ENCODE measurements at regions not wholly inside any gene's neighbourhood (a gene's known extent, or its start where the extent isn't known, plus 50 kb on each side); places are given as distances from the start of the nearest gene placed in this dataset.

GRCh38 chr6:15137086-15137485, 108.8 kb upstream of the JARID2 start:
- H3K27me3 Mint-ChIP-seq (ENCODE audit: unreplicated experiment), result no peaks in the 10 kb centered on the region
- H3K9me3 Mint-ChIP-seq (ENCODE audit: unreplicated experiment), result no peaks in the 10 kb centered on the region
- TF ChIP-seq CTCF (IDR thresholded peaks at IDR 0.05), result no peak
- H3K4me1 Mint-ChIP-seq (ENCODE audit: unreplicated experiment), result no peaks in the 10 kb centered on the region
- no peaks in the 10 kb centered on the region for H3K36me3 Mint-ChIP-seq (ENCODE audit: unreplicated experiment)
- no peak overlapping the region for H3K27ac Mint-ChIP-seq (ENCODE audit: unreplicated experiment)
- DNase-seq (ENCODE audit: extremely low spot score, unreplicated experiment), result no peak
- H3K4me3 Mint-ChIP-seq (ENCODE audit: unreplicated experiment), result no peak overlapping the region

- H3K4me3 Mint-ChIP-seq (ENCODE audit: unreplicated experiment), result no peak overlapping the region
- H3K36me3 Mint-ChIP-seq (ENCODE audit: unreplicated experiment), result no peaks in the 10 kb centered on the region
- no peaks in the 10 kb centered on the region for H3K9me3 Mint-ChIP-seq (ENCODE audit: unreplicated experiment)
- H3K27me3 Mint-ChIP-seq (ENCODE audit: unreplicated experiment), result peaks cover 13% of the 10 kb centered on the region
- TF ChIP-seq CTCF (IDR thresholded peaks at IDR 0.05), result no peak
- peaks cover 1% of the 10 kb centered on the region for H3K4me1 Mint-ChIP-seq (ENCODE audit: unreplicated experiment)
- no peak for DNase-seq (ENCODE audit: extremely low spot score, unreplicated experiment)
- no peak overlapping the region for H3K27ac Mint-ChIP-seq (ENCODE audit: unreplicated experiment)
These were observed 102.8 kb upstream of the JARID2 start for GRCh38 chr6:15143086-15143485.

- Mint-ChIP-seq H3K4me1 (ENCODE audit: unreplicated experiment) (peaks cover 6% of the 10 kb centered on the region), H3K36me3 (ENCODE audit: unreplicated experiment) (no peaks in the 10 kb centered on the region), H3K27me3 (ENCODE audit: unreplicated experiment) (peaks cover 13% of the 10 kb centered on the region), H3K9me3 (ENCODE audit: unreplicated experiment) (no peaks in the 10 kb centered on the region), H3K4me3 (ENCODE audit: unreplicated experiment) (no peak overlapping the region), H3K27ac (ENCODE audit: unreplicated experiment) (no peak overlapping the region)
- no peak for TF ChIP-seq CTCF (IDR thresholded peaks at IDR 0.05)
- DNase-seq (ENCODE audit: extremely low spot score, unreplicated experiment), result no peak
These were observed 102.3 kb upstream of the JARID2 start for GRCh38 chr6:15143540-15143939.

- H3K4me3 Mint-ChIP-seq (ENCODE audit: unreplicated experiment), result no peak overlapping the region
- peaks cover 13% of the 10 kb centered on the region for H3K27me3 Mint-ChIP-seq (ENCODE audit: unreplicated experiment)
- no peaks in the 10 kb centered on the region for H3K36me3 Mint-ChIP-seq (ENCODE audit: unreplicated experiment)
- H3K9me3 Mint-ChIP-seq (ENCODE audit: unreplicated experiment), result no peaks in the 10 kb centered on the region
- peaks cover 10% of the 10 kb centered on the region for H3K4me1 Mint-ChIP-seq (ENCODE audit: unreplicated experiment)
- no peak for DNase-seq (ENCODE audit: extremely low spot score, unreplicated experiment)
- no peak for TF ChIP-seq CTCF (IDR thresholded peaks at IDR 0.05)
- no peak overlapping the region for H3K27ac Mint-ChIP-seq (ENCODE audit: unreplicated experiment)
These were observed 100.0 kb upstream of the JARID2 start for GRCh38 chr6:15145821-15146220.

GRCh38 chr6:15147827-15148226, 98.0 kb upstream of the JARID2 start:
- Mint-ChIP-seq H3K36me3 (ENCODE audit: unreplicated experiment) (no peaks in the 10 kb centered on the region), H3K27me3 (ENCODE audit: unreplicated experiment) (peaks cover 11% of the 10 kb centered on the region), H3K4me1 (ENCODE audit: unreplicated experiment) (peaks cover 10% of the 10 kb centered on the region), H3K4me3 (ENCODE audit: unreplicated experiment) (no peak overlapping the region), H3K27ac (ENCODE audit: unreplicated experiment) (no peak overlapping the region), H3K9me3 (ENCODE audit: unreplicated experiment) (no peaks in the 10 kb centered on the region)
- no peak for TF ChIP-seq CTCF (IDR thresholded peaks at IDR 0.05)
- no peak for DNase-seq (ENCODE audit: extremely low spot score, unreplicated experiment)

All from osteocyte (in vitro differentiated cells).